ENCODE measurements at regions not wholly inside any gene's neighbourhood (a gene's known extent, or its start where the extent isn't known, plus 50 kb on each side); places are given as distances from the start of the nearest gene placed in this dataset.
"Not testable (repeated sequence)": the region's sequence is repeated elsewhere in the genome, so short reads cannot be mapped to it uniquely, and the experiment has no call there.

- CTCF ChIA-PET = no interaction called here
Observed at GRCh38 chr13:30520571-30520970, 54.8 kb upstream of the HMGB1 start.

GRCh38 chr13:30523211-30523610, 57.5 kb upstream of the HMGB1 start:
- Mint-ChIP-seq H3K27ac (no peak overlapping the region), H3K4me1 (peaks cover 10% of the 10 kb centered on the region), H3K4me3 (no peak overlapping the region), H3K9me3 (ENCODE audit: low read depth) (no peaks in the 10 kb centered on the region), H3K27me3 (no peaks in the 10 kb centered on the region), H3K36me3 (ENCODE audit: low read depth) (no peaks in the 10 kb centered on the region)
- CTCF ChIA-PET = no interaction called here
- DNase-seq (no peak), ATAC-seq (no peak)
- POLR2A ChIA-PET = no interaction called here
- intact Hi-C loops (cut with DNase I, micrococcal nuclease) = no loop called here

More at GRCh38 chr13:30520571-30520970, 54.8 kb upstream of the HMGB1 start:
- Mint-ChIP-seq H3K27ac (no peak overlapping the region), H3K9me3 (ENCODE audit: low read depth) (no peaks in the 10 kb centered on the region), H3K4me3 (no peak overlapping the region), H3K4me1 (peaks cover 7% of the 10 kb centered on the region), H3K27me3 (no peaks in the 10 kb centered on the region), H3K36me3 (ENCODE audit: low read depth) (no peaks in the 10 kb centered on the region)
- POLR2A ChIA-PET = no interaction called here
- ATAC-seq (no peak), DNase-seq (no peak)
- intact Hi-C loops (cut with DNase I, micrococcal nuclease) = no loop called here

GRCh38 chr13:30523817-30524216, 58.1 kb upstream of the HMGB1 start:
- DNase-seq; H3K36me3 Mint-ChIP-seq (ENCODE audit: low read depth); H3K27me3 Mint-ChIP-seq; ATAC-seq; intact Hi-C loops (cut with DNase I, micrococcal nuclease); POLR2A ChIA-PET; H3K4me1 Mint-ChIP-seq; CTCF ChIA-PET; H3K4me3 Mint-ChIP-seq; H3K9me3 Mint-ChIP-seq (ENCODE audit: low read depth); H3K27ac Mint-ChIP-seq: not testable (repeated sequence)

GRCh38 chr13:30525212-30525611, 59.5 kb upstream of the HMGB1 start:
- POLR2A ChIA-PET; H3K27ac Mint-ChIP-seq; ATAC-seq; CTCF ChIA-PET; H3K36me3 Mint-ChIP-seq (ENCODE audit: low read depth); H3K4me1 Mint-ChIP-seq; H3K9me3 Mint-ChIP-seq (ENCODE audit: low read depth); H3K27me3 Mint-ChIP-seq; intact Hi-C loops (cut with DNase I, micrococcal nuclease); H3K4me3 Mint-ChIP-seq; DNase-seq: not testable (repeated sequence)

- Mint-ChIP-seq H3K27me3 (no peaks in the 10 kb centered on the region), H3K4me1 (peaks cover 10% of the 10 kb centered on the region), H3K36me3 (ENCODE audit: low read depth) (no peaks in the 10 kb centered on the region), H3K4me3 (no peak overlapping the region), H3K27ac (no peak overlapping the region), H3K9me3 (ENCODE audit: low read depth) (no peaks in the 10 kb centered on the region)
- ChIA-PET CTCF (interaction anchor here (1.1 kb wide), 1 partner anchor 33 kb away, joined by 4 read pairs; no protein-coding TSS in a partner anchor), POLR2A (no interaction called here)
- DNase-seq (no peak), ATAC-seq (no peak)
- intact Hi-C loops (cut with DNase I, micrococcal nuclease) = no loop called here
Observed at GRCh38 chr13:30526612-30527495, 61.1 kb upstream of the HMGB1 start.

- Mint-ChIP-seq H3K4me1 (peaks cover 10% of the 10 kb centered on the region), H3K27ac (no peak overlapping the region), H3K27me3 (no peaks in the 10 kb centered on the region), H3K4me3 (no peak overlapping the region), H3K36me3 (ENCODE audit: low read depth) (no peaks in the 10 kb centered on the region), H3K9me3 (ENCODE audit: low read depth) (no peaks in the 10 kb centered on the region)
- intact Hi-C loops (cut with DNase I, micrococcal nuclease) = no loop called here
- ChIA-PET CTCF (interaction anchor here (0.6 kb wide), 2 partner anchors 42 to 65 kb away, joined by 3 read pairs; no protein-coding TSS in a partner anchor), POLR2A (no interaction called here)
- DNase-seq = no peak
- no peak for ATAC-seq
Observed at GRCh38 chr13:30529085-30529834, 63.5 kb upstream of the HMGB1 start.

- no peak for ATAC-seq
- no peak for DNase-seq
- ChIA-PET CTCF (no interaction called here), POLR2A (no interaction called here)
- H3K4me1 Mint-ChIP-seq = no peaks in the 10 kb centered on the region
- intact Hi-C loops (cut with DNase I, micrococcal nuclease) = no loop called here
- H3K36me3 Mint-ChIP-seq (ENCODE audit: low read depth) = no peaks in the 10 kb centered on the region
- H3K4me3 Mint-ChIP-seq = no peak overlapping the region
- no peaks in the 10 kb centered on the region for H3K9me3 Mint-ChIP-seq (ENCODE audit: low read depth)
- H3K27me3 Mint-ChIP-seq = no peaks in the 10 kb centered on the region
- H3K27ac Mint-ChIP-seq = no peak overlapping the region
Observed at GRCh38 chr13:30535046-30535445, 69.3 kb upstream of the HMGB1 start.

GRCh38 chr13:30545320-30545719, 72.4 kb upstream of the USPL1 start:
- ChIA-PET CTCF (no interaction called here), POLR2A (no interaction called here)
- H3K27me3 Mint-ChIP-seq = no peaks in the 10 kb centered on the region
- DNase-seq (no peak), ATAC-seq (no peak)
- no peak overlapping the region for H3K27ac Mint-ChIP-seq
- peaks cover 2% of the 10 kb centered on the region for H3K4me1 Mint-ChIP-seq
- H3K36me3 Mint-ChIP-seq (ENCODE audit: low read depth) = no peaks in the 10 kb centered on the region
- intact Hi-C loops (cut with DNase I, micrococcal nuclease) = no loop called here
- no peak overlapping the region for H3K4me3 Mint-ChIP-seq
- no peaks in the 10 kb centered on the region for H3K9me3 Mint-ChIP-seq (ENCODE audit: low read depth)

- not testable (repeated sequence) for DNase-seq
Observed at GRCh38 chr13:30548046-30548445, 69.7 kb upstream of the USPL1 start.

GRCh38 chr13:30551189-30551588, 66.5 kb upstream of the USPL1 start:
- CTCF ChIA-PET = interaction anchor here (0.6 kb wide), 1 partner anchor 419 kb away, joined by 3 read pairs; no protein-coding TSS in a partner anchor
- intact Hi-C loops (cut with DNase I, micrococcal nuclease) = loop anchor here in 1 of 2 experiments (1.0 kb wide), 2 partner anchors 143 to 419 kb away; no protein-coding TSS in a partner anchor
- Mint-ChIP-seq H3K4me1 (peaks cover 2% of the 10 kb centered on the region), H3K27me3 (no peaks in the 10 kb centered on the region), H3K9me3 (ENCODE audit: low read depth) (no peaks in the 10 kb centered on the region), H3K36me3 (ENCODE audit: low read depth) (no peaks in the 10 kb centered on the region), H3K27ac (no peak overlapping the region), H3K4me3 (no peak overlapping the region)
- ATAC-seq (peak; percentile 85), DNase-seq (peak; percentile 16)
- POLR2A ChIA-PET = no interaction called here

More at GRCh38 chr13:30548046-30548445, 69.7 kb upstream of the USPL1 start:
- H3K9me3 Mint-ChIP-seq (ENCODE audit: low read depth); H3K27me3 Mint-ChIP-seq; H3K36me3 Mint-ChIP-seq (ENCODE audit: low read depth); H3K4me1 Mint-ChIP-seq; H3K4me3 Mint-ChIP-seq; CTCF ChIA-PET; intact Hi-C loops (cut with DNase I, micrococcal nuclease); ATAC-seq; H3K27ac Mint-ChIP-seq; POLR2A ChIA-PET: not testable (repeated sequence)

GRCh38 chr13:30552567-30552966, 65.2 kb upstream of the USPL1 start:
- no peaks in the 10 kb centered on the region for H3K36me3 Mint-ChIP-seq (ENCODE audit: low read depth)
- no peak overlapping the region for H3K27ac Mint-ChIP-seq
- ChIA-PET POLR2A (no interaction called here), CTCF (interaction anchor here (0.6 kb wide), 2 partner anchors 97 to 1133 kb away, joined by 4 read pairs; no protein-coding TSS in a partner anchor)
- intact Hi-C loops (cut with DNase I, micrococcal nuclease) = no loop called here
- no peaks in the 10 kb centered on the region for H3K27me3 Mint-ChIP-seq
- ATAC-seq = no peak
- H3K4me3 Mint-ChIP-seq = no peak overlapping the region
- no peak for DNase-seq
- H3K9me3 Mint-ChIP-seq (ENCODE audit: low read depth) = no peaks in the 10 kb centered on the region
- H3K4me1 Mint-ChIP-seq = peaks cover 2% of the 10 kb centered on the region

GRCh38 chr13:30559274-30559673, 58.4 kb upstream of the USPL1 start:
- H3K27ac Mint-ChIP-seq = no peak overlapping the region
- CTCF ChIA-PET = interaction anchor here (1.2 kb wide), 1 partner anchor 32 kb away, joined by 4 read pairs; no protein-coding TSS in a partner anchor
- ATAC-seq (no peak), DNase-seq (no peak)
- H3K36me3 Mint-ChIP-seq (ENCODE audit: low read depth) = no peaks in the 10 kb centered on the region
- intact Hi-C loops (cut with DNase I, micrococcal nuclease) = no loop called here
- H3K4me3 Mint-ChIP-seq = no peak overlapping the region
- H3K9me3 Mint-ChIP-seq (ENCODE audit: low read depth) = no peaks in the 10 kb centered on the region
- peaks cover 4% of the 10 kb centered on the region for H3K27me3 Mint-ChIP-seq
- POLR2A ChIA-PET = no interaction called here
- H3K4me1 Mint-ChIP-seq = no peaks in the 10 kb centered on the region

Measured in activated CD4-positive, alpha-beta T cell treated with anti-CD3 and anti-CD28 coated beads for 36 hours (primary cell).